ENCODE measurements at regions not wholly inside any gene's neighbourhood (a gene's known extent, or its start where the extent isn't known, plus 50 kb on each side); places are given as distances from the start of the nearest gene placed in this dataset.

DNA sequence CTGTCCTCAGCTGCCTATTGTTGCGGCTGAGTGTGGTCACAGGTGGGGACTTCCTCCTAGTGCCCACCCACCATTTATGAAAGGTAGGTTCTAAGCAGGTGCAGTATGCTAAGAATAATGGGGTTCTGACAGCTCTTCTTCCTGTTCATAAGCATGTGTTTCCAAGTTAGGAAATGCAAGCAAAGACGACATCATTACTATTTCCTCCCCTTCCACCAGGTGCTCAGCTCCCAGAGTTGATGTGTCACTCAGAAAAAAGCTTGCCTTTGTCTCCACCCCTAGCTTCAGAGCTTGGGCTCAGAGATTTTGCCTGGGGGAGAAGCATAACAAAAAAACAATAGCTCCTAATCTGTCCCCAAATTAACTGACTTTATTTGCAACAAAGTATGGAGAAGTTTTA, 1076.7 kb downstream of the NR2F1-AS1 start:
- in situ Hi-C loops (cut with MboI): no loop called here
- Histone ChIP-seq H3K4me1 (ENCODE audit: control insufficient read depth, insufficient read depth, low read length) (no peaks in the 10 kb centered on the region), H3K9ac (ENCODE audit: control insufficient read depth, insufficient read depth, low read length) (no peak overlapping the region), H3K9me3 (replicated peaks; ENCODE audit: control insufficient read depth, insufficient read depth, low read length) (no peaks in the 10 kb centered on the region), H3K27ac (ENCODE audit: control insufficient read depth, insufficient read depth) (no peak overlapping the region), H3K4me3 (no peak overlapping the region), H4K20me1 (ENCODE audit: control insufficient read depth, insufficient read depth) (no peaks in the 10 kb centered on the region), H3K79me2 (ENCODE audit: control insufficient read depth, insufficient read depth, low read length) (no peaks in the 10 kb centered on the region), H3K4me2 (ENCODE audit: control insufficient read depth, insufficient read depth) (no peak overlapping the region), H3K27me3 (replicated peaks in 1 of 2; ENCODE audit: control insufficient read depth in 2 of 2, insufficient read depth in 2 of 2, low read length in 1 of 2) (no peaks in the 10 kb centered on the region), H3K36me3 (ENCODE audit: control insufficient read depth in 2 of 2, insufficient read depth in 2 of 2, low read length in 1 of 2) (no peaks in the 10 kb centered on the region), H2AFZ (ENCODE audit: control insufficient read depth, low read depth, low read length) (no peak overlapping the region)
- CTCF ChIA-PET: interaction anchor here (1.1 to 2.2 kb wide), 3 partner anchors 11 to 14 kb away, joined by 4 to 8 read pairs (median 4); no protein-coding TSS in a partner anchor
- TF ChIP-seq, protein P1, sequence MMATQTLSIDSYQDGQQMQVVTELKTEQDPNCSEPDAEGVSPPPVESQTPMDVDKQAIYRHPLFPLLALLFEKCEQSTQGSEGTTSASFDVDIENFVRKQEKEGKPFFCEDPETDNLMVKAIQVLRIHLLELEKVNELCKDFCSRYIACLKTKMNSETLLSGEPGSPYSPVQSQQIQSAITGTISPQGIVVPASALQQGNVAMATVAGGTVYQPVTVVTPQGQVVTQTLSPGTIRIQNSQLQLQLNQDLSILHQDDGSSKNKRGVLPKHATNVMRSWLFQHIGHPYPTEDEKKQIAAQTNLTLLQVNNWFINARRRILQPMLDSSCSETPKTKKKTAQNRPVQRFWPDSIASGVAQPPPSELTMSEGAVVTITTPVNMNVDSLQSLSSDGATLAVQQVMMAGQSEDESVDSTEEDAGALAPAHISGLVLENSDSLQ (IDR thresholded peaks at IDR 0.05): peak; percentile 31; the same call in 1 of the 2 replicates
- TF ChIP-seq JUNB (IDR thresholded peaks at IDR 0.05): no peak
- no TSS peak for BruUV-seq (replicated peaks)
- DNase-seq (ENCODE audit: low read depth, low spot score): no peak
- intact Hi-C loops (cut with micrococcal nuclease; ENCODE audit: unreplicated experiment): no loop called here
- FAIRE-seq: no peak
- SMC1A ChIA-PET (ENCODE audit: uncharacterized antibody, unreplicated experiment): interaction anchor here (1.2 to 2.8 kb wide), 7 partner anchors 8 to 244 kb away, joined by 3 to 11 read pairs (median 4); no protein-coding TSS in a partner anchor
- no peak for ATAC-seq
- POLR2A ChIA-PET: interaction anchor here (0.6 kb wide), 1 partner anchor 119 kb away, joined by 3 read pairs; no protein-coding TSS in a partner anchor
- 63% methylated on average over 2 of the region's 2 CpGs for WGBS (ENCODE audit: insufficient coverage, insufficient replicate concordance, low lambda C conversion rate, missing lambda C conversion rate)
- RAD21 ChIA-PET (ENCODE audit: unreplicated experiment): interaction anchor here (1.1 kb wide), 1 partner anchor 14 kb away, joined by 4 read pairs; no protein-coding TSS in a partner anchor

GRCh38 chr5:92500752-92501151, 1080.3 kb downstream of the NR2F1-AS1 start:
- ATAC-seq (no peak; the same call in 2 of the 3 replicates), DNase-seq (ENCODE audit: low read depth, low spot score) (no peak), FAIRE-seq (no peak)
- no peaks in the 10 kb centered on the region for H3K79me2 ChIP-seq (ENCODE audit: control insufficient read depth, insufficient read depth, low read length)
- POLR2A ChIA-PET: no interaction called here
- H3K4me1 ChIP-seq (ENCODE audit: control insufficient read depth, insufficient read depth, low read length): no peaks in the 10 kb centered on the region
- BruUV-seq (replicated peaks): no TSS peak
- RAD21 ChIA-PET (ENCODE audit: unreplicated experiment): no interaction called here
- no peak overlapping the region for H3K27ac ChIP-seq (ENCODE audit: control insufficient read depth, insufficient read depth)
- no peak overlapping the region for H3K4me2 ChIP-seq (ENCODE audit: control insufficient read depth, insufficient read depth)
- H3K9me3 ChIP-seq (replicated peaks; ENCODE audit: control insufficient read depth, insufficient read depth, low read length): no peaks in the 10 kb centered on the region
- no peak overlapping the region for H3K9ac ChIP-seq (ENCODE audit: control insufficient read depth, insufficient read depth, low read length)
- no peaks in the 10 kb centered on the region for H3K27me3 ChIP-seq (replicated peaks in 1 of 2; ENCODE audit: control insufficient read depth in 2 of 2, insufficient read depth in 2 of 2, low read length in 1 of 2)
- SMC1A ChIA-PET (ENCODE audit: uncharacterized antibody, unreplicated experiment): interaction anchor here (1.5 kb wide), 1 partner anchor 10 kb away, joined by 4 read pairs; no protein-coding TSS in a partner anchor
- intact Hi-C loops (cut with micrococcal nuclease; ENCODE audit: unreplicated experiment) (no loop called here), in situ Hi-C loops (cut with MboI) (no loop called here)
- no peaks in the 10 kb centered on the region for H4K20me1 ChIP-seq (ENCODE audit: control insufficient read depth, insufficient read depth)
- H2AFZ ChIP-seq (ENCODE audit: control insufficient read depth, low read depth, low read length): no peak overlapping the region
- WGBS (ENCODE audit: insufficient coverage, insufficient replicate concordance, low lambda C conversion rate, missing lambda C conversion rate): 47% methylated on average over 2 of the region's 2 CpGs
- H3K4me3 ChIP-seq: no peak overlapping the region
- CTCF ChIA-PET: interaction anchor here (1.0 kb wide), 1 partner anchor 18 kb away, joined by 3 read pairs; no protein-coding TSS in a partner anchor
- no peak for TF ChIP-seq ZBED1 (IDR thresholded peaks at IDR 0.05; ENCODE audit: borderline replicate concordance)
- TF ChIP-seq RUNX3 (IDR thresholded peaks at IDR 0.05; ENCODE audit: low read length): peak; percentile 20; the same call in 1 of the 2 replicates
- no peaks in the 10 kb centered on the region for H3K36me3 ChIP-seq (ENCODE audit: control insufficient read depth in 2 of 2, insufficient read depth in 2 of 2, low read length in 1 of 2)

All from GM12878 (cell line).